HPDE6-E6E7 (cell line): ENCODE measurements at regions not wholly inside any gene's neighbourhood (a gene's known extent, or its start where the extent isn't known, plus 50 kb on each side); places are given as distances from the start of the nearest gene placed in this dataset.
"Not testable (repeated sequence)": the region's sequence is repeated elsewhere in the genome, so short reads cannot be mapped to it uniquely, and the experiment has no call there.

Experiments
- DNase-seq: peaks from one replicate; pipeline ENCODE4 v3.0.0; 2011; ENCODE audit warnings: missing footprints; ENCODE audit errors: extremely low spot score

DNA sequence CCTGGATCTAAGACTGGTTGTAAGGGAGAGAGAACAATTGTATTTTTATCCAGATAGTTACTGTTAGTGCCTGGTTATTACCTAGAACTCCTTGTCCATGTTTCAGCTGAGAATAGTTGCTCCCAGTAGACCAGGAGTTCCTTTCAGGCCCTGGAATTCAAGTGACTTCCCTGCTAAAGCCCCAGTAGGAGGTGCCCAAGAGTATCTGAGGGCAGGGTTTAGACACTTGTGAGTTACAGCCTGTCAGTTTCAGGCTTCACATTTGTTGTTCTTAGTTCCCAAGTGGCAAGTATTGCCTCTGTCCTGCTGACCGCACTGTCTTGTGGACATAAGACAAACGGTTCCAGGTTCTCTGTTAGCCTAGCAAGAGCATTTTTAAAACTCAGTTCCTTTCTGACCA lies 743.9 kb upstream of the SEMA6A start:
- no peak for DNase-seq

DNA sequence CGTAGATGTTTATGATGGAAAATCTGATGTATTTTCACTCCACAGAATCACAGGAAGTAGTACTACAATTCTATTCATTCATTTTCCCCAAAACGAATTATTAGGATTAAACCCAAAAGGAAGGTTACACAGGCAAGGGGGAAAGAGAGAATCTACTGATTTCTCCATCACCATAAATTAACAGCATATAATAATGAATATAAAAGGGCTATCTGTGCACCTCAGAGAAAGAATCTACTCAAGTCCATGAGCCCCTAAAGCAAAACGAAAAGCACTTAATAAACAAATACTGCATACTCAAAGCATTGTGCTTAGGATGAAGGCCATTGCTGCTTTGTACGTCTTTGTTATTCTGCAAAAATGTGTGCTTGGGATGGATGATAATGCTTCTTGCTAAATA lies 740.5 kb upstream of the SEMA6A start:
- no peak for DNase-seq

DNA sequence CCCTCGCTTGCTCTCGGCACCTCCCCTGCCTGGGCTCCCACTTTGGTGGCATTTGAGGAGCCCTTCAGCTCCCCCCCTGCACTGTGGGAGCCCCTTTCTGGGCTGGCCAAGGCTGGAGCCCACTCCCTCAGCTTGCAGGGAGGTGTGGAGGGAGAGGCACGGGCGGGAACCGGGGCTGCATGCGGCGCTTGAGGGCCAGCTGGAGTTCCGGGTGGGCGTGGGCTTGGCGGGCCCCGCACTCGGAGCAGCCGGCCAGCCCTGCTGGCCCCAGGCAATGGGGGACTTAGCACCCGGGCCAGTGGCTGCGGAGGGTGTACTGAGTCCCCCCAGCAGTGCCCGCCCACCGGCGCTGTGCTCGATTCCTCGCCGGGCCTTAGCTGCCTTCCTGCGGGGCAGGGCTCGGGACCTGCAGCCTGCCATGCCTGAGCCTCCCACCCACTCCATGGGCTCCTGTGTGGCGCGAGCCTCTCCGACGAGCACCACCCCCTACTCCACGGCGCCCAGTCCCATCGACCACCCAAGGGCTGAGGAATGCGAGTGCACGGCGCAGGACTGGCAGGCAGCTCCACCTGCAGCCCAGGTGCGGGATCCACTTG lies 730.0 kb upstream of the SEMA6A start:
- not testable (repeated sequence) for DNase-seq

DNA sequence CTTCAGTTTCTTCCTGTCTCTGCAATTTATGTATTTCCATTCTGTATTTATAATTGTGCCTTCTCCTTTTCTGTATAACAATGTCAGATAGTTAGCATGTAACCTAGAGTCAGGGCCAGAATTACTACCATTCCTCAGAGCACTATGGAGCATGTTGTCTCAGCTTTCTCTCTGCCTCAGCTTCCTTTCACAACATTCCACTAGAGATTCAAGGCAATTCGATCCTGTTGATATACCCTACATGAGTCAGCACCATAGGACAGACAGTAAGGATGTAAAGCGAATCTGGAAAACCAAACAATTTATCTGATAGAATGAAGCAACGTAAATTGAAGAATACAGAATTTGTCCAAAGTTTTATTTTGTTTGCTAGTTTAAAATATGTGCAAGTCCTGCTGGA lies 728.3 kb upstream of the SEMA6A start:
- DNase-seq: no peak

DNA sequence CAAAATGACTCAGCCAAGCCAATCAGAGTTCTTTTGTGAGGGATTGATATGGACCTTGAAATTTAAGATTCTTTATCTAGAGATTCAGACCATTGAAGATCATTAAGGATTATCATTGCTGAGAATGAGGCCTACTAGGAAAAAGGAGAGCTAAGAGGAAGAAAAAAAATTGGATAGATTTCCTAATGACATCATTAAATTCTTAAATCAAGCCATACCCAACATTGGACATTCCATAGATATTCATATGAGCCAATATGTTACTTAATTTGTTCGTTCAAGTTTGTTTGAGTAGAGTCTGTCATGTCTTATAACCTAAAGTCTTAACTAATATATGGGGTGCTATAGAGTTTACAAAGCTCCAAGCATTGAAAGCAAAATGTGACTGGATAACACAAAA lies 727.9 kb upstream of the SEMA6A start:
- no peak for DNase-seq

DNA sequence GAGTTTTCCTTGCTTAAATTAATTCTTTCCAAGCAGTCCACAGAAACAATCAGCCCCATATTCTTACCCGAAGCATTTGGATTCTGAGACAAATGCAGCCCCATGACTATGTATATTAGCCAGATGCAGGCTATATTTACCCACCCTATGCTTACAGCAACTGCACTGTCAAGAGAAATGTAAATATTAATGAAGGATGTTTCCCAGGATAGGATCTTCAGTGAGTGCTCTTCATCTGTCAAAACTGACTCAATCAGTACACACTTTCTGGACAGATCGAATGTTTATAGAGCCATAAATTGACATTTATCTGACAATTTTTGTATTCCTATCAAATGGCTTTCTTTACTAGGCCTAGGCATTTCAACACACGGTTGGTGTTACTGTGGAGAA lies 725.3 kb upstream of the SEMA6A start:
- DNase-seq: no peak

DNA sequence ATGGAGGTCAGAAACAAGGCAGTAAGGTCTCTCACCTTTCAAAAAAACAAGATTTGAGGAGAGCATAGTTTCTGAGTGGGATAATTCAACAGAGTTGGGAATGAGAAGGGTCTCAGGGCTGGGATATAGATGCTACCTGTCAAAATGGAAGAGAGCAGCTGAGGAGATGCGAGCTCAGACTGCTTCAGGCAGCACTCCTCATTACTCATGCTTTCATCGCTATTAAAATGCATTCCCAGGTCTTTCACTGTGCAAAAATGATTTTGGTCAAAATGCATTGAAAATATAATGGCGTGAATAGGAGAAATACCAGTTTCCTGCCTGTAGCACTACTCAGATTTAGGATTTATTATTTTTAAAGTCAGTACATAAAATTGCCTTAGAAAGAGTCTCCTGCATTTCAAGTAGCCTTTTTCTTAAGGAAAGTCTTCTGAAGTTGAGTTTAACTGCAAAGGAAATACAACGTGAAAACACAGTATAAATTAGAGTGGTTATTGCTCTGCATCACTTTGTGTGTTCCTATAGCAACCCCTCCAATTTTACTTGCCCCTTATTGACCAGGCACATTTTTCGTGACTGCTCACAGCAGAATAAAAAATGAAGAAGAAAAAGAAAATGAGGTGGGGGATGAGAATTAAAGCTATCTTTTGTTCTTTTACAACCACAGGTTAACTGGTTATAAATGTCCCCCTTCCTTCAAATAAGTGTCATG lies 724.8 kb upstream of the SEMA6A start:
- DNase-seq: no peak

DNA sequence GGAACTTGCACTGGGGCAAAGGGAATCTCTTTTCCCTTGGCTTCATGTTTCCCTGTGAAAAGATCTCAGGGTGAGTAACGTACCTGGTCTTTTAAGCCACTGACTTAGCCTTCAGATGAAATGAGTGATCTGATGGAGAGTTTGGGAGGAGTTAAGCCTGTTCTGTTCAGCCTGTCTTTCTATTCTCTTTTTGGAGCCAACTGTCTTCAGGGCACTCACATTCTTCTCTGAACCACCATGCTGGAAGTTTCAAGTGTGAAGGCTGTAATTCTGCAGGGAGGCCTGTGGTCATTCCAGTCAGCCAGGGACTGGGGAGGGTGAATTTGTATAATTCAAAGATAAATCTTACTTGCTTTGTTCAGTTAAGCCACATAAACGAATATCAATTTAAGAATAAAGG lies 722.2 kb upstream of the SEMA6A start:
- no peak for DNase-seq

DNA sequence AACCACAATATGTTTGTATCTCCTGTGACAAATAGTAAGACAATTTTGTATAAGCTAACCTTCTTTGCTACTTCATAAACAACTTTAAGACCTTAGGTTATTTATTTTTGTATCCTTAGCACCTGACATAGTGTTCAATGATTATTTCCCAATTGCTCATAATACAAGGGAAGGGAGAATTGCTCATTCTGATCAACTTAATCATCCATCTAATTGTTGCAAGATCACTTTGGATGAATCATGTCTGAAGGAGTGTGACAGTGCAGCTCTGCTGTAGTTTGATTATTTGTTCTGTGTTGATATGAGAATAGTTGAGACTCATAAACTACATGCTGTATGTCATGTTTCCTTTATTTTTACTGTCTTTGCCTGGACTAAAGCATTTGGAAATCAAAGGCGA lies 721.3 kb upstream of the SEMA6A start:
- no peak for DNase-seq

DNA sequence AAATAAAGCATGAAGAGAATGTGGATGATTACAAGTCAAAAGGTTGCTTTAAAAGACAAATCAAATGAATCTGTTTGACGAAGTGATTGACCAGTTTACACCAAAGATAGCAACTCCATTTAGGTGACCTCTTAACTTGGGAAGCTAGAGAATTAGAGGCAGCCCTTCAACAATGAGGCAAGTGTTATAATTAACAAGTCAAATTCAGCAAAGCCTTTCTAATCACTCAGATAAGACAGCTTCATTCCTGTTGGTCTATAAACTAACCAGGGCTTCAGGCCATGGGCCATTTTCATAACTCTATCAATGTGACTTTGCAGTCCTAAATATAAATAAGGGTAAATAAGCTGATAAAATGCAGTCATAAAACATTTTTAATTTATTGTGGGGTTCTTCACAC lies 712.2 kb upstream of the SEMA6A start:
- no peak for DNase-seq

DNA sequence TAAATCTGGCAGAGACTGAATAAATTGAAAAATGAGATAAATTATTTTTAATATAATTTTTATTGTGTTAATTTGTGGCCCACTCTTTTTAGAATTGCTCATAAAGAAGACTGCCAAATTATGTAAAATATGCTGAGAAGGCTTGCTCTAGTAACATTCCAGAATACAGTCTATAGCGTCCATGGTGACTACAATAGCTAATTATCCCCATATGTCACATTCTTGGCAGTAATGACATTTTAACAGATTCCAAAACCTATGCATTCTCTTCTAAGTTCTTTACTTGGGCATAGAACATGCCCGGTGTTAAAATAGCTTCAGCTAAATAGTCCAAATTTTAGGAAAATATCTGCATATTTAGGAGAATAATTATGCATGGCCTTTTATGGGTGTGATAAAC lies 697.0 kb upstream of the SEMA6A start:
- no peak for DNase-seq

DNA sequence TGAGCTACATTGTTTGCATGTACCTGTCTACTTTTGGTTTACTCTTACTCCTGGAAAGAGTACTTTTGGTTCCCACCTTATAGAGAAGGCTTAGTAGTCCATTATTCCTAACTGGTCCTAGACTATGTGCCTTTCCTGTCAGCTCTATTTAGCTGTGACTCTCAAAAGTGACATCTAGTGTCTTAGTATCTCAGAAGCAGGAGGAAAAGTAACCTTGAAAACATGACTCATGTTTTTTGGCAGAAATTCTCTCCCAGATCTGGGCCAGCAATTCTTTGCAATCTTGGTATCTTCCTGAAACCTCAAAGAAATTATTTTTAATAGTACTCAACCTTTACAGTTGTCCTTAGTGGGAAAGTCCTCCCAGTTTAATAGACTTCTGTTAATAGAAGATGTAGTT lies 691.7 kb upstream of the SEMA6A start:
- DNase-seq: no peak

DNA sequence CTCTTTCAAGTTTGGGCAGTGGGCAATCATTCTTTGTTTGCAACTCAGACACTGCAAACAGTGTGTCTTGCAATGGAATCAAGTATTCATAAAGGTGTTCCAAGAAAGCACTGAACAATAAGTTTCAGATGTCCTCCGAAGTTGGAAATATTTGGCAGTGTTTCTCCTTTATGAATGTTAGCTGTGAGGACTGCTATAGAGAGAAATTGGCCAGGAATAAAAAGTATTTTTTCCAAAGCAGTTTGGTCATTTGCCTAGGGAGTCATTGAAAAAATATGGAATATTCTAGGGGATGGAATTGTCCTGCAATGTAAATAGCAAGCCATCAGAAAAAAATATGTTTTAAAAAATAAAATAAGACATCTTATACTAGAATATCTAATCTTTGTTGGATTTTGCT lies 688.6 kb upstream of the SEMA6A start:
- no peak for DNase-seq

DNA sequence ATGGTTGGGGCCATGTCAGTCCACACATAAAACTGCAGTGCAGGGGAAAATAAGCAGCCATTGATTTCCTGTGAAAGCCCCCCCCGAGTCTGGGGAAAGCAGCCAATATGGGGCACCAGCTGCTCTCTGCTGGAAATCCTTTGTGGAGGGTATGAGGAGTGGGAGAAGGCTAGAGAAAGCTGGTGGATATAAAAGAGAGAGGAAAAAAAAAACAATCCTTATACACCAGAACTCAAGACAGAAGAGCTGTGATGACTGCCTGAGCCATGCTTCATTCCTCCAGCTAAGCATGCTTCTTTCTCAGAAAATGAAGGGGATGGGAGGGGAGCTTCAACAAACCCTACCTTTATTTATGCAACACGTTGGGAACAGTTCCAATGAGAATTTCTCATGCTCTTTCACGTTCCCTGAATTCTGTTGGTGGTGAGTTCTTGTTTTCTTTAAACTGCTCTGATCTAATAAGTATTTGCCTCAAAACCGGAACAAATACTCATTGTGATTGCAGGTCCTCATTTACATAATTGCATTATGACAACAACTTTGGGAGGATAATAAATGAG lies 688.0 kb upstream of the SEMA6A start:
- DNase-seq: no peak

DNA sequence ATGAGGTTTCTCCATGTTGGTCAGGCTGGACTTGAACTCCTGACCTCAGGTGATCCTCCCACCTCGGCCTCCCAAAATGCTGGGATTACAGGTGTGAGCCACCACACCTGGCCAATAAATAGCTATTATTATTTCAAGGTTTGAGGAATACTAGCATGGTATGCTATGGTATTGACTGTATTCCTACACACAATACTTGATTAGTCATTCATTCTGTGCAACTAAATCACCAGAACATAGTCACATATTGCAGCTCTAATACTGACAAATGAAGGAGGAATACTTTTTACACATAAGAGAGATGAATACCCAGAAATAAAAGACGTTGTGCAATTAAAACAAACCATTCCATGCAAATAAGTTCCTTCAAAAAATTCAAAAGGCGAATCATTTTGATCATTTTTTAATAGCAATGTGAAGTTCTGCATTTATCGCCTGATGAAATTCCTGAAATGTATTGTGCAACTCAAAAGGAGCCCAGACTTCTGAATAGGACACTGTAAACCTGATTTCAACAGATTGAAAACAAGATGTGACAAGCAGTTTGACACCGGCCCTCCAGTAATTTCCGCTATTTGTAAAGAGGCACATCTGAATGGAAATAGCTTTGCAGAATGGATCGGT lies 687.4 kb upstream of the SEMA6A start:
- DNase-seq: no peak

DNA sequence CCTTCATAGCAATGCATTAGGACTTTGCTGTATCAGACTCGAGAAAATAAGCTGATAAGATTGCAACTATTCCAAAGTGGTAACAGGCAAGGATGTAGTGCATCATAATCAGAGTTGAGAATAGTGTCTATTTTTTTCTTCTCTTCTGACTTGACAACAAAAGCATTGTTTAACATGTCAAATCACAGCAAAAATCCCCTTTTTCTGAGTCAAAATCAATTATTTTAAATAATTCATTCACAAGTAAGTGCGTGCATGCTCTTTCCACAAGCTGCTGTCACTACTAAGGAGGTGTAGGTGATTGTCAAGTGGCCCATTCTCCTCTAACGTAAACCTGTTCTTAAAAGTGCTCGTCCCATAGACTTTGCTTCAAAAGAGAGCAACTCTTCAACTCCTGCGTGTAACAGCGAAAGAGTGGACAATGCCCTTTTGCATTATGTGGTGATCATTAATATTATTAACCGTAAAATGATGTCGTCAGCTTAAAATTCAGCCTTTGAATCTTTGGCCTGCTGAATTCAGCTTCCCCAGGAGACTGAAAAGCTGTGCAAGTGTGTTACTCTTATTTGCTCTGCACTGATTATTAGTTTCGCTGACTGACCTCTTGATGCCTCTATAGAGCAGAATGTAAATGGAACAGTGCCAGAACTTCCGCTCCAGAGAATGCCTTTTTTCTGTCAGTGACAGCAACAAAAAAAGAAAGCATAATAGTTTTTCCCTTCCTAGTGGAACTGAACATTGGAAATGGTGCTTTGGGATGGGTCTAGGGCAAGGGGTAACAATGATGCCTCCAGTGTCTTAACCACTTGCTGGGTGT lies 680.8 kb upstream of the SEMA6A start:
- DNase-seq: no peak

DNA sequence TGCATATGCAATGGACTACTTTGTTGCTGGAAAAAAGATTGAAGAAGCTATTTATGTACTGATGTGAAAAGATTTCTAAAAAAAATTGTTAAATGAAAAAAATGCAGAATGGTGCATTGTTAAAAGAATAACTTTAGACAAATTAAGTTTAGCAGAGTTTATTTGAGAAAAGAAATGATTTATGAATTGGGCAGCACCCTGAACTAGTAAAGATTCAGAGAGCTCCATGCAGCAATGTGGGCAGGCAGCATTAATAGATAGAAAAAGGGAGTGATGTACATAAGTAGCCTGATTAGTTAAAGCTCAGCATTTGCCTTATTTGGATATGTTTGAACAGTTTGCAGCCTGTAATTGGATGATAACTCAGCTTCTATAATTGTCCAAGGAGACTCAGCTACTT lies 677.9 kb upstream of the SEMA6A start:
- DNase-seq: no peak

DNA sequence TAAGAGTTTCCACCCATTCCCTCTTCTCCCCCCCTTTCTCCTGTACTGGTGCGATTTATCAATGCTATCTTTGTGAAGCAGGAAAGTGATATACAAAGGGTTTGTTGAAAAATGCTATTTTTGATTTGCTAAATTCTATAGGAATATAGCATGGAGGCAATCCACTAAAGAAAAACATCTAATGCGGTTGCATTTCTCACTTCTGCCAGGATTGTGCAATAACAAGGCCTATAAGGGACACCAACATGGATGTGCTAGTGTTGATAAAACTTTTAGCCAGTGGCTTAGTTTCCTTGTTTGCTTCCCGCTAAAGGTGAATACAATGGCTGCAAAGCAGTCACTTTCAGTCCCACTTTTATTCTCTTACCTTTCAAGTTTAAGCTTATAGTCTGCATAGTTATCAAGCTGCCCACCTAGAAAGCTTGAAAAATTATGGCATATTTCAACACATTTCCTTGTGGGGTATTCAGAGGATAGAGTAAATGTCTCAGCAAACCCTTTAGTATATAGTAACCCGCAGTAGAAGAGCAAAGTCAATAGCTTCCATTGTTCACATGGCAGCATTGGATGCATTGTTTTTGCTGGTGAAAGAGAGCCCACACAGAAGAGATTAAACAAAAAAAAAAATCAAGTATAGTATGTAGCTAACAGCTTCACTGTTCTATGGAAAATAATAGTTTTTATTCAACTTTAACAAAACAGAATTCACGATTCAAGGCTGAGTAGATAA lies 674.6 kb upstream of the SEMA6A start:
- no peak for DNase-seq

DNA sequence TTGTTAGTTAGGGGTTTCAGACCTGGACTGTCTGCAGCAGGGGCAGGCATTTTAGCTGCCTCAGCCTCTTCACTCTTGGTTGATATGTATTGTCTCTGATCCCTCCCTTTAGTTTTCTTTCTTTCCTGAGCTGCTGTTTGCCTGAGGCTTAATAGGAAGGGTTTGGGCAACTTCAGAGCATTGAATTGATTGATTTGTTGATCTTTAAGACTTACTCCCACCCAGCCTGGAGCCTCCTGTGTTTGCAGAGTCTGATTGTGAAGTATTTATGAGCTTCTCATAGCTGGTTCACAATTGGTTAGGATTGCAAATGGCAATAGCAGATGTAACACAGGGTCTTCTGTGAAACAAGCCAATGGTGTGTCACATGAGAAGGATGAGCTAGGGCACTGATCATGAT lies 671.8 kb upstream of the SEMA6A start:
- no peak for DNase-seq

DNA sequence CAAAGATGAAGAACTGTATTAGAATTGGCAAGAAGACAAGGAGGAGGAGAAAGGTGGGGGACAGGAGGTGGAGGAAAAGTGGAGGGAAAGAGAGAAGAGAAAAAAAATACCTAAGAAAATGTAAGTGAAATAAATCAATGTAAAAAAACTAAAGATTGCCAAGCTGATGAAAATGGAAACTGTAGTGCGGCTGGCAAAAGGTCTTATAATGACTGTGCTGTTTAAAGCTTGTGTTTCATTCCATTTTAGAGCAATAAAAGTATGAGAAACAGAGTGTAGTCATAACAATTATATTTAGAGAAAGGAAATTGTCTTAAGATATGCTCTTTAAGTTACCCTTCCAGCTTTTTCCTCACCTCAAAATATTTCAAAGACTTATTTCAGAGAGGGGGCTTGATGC lies 670.5 kb upstream of the SEMA6A start:
- no peak for DNase-seq

DNA sequence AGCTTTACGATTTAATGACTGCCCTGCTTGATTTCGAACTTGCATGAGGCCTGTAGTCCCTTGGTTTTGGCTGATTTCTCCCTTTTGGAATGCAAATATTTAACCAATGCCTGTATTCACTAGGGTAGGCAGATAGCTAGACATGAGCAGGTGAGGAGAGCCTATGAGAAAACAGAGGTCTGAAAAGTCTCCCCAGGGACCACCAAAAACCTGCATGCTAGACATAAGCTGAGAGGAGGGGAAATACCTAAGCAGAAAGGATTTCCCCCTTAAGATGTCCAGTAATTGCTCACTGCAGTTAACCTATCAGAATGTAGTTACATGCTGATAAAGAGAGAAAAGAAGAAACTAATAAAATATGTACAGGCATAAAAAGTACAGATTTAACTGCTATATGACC lies 667.4 kb upstream of the SEMA6A start:
- DNase-seq: no peak

DNA sequence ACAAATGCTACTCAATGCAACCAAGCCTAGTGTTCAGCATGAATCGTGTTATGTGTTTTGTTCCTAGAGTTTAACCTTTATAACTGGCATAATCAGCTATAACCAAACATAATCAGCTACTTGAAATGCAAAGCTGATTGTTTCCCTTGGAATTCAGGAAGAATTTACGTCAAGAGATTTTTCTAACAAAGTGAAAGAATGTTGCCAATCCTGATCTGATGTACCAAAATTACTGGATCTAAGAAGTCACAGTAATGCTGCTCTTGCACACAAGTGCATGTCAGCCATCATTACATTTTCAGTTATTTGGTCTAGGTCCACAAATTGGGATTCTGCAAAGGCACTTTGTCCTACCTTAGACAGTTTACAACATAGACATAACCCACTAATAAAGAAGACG lies 662.3 kb upstream of the SEMA6A start:
- no peak for DNase-seq
